OCI-LY3 (cell line): ENCODE measurements at regions not wholly inside any gene's neighbourhood (a gene's known extent, or its start where the extent isn't known, plus 50 kb on each side); places are given as distances from the start of the nearest gene placed in this dataset.

Source experiments
- EZH2phosphoT487 ChIP-seq: fragments of 200-600 bp; shearing (Covaris generic); IDR thresholded peaks from 2 replicates; pipeline ENCODE4 v1.6.1; 2018; ENCODE audit warnings: antibody characterized with exemption, mixed run types, low read depth
- TF ChIP-seq, protein P1 (sequence below): fragments of 200-600, 300-600 bp; sonication (generic); IDR thresholded peaks from 2 replicates; pipeline ENCODE4 v1.5.1; 2014; ENCODE audit warnings: antibody characterized with exemption, low read length, low read depth

- TF ChIP-seq, protein P1, sequence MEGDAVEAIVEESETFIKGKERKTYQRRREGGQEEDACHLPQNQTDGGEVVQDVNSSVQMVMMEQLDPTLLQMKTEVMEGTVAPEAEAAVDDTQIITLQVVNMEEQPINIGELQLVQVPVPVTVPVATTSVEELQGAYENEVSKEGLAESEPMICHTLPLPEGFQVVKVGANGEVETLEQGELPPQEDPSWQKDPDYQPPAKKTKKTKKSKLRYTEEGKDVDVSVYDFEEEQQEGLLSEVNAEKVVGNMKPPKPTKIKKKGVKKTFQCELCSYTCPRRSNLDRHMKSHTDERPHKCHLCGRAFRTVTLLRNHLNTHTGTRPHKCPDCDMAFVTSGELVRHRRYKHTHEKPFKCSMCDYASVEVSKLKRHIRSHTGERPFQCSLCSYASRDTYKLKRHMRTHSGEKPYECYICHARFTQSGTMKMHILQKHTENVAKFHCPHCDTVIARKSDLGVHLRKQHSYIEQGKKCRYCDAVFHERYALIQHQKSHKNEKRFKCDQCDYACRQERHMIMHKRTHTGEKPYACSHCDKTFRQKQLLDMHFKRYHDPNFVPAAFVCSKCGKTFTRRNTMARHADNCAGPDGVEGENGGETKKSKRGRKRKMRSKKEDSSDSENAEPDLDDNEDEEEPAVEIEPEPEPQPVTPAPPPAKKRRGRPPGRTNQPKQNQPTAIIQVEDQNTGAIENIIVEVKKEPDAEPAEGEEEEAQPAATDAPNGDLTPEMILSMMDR: no peak
- TF ChIP-seq EZH2phosphoT487: no peak
Measured at GRCh38 chr6:115717062-115717461, 343.6 kb downstream of the FRK start.
